Glutamatergic neuron (in vitro differentiated cells): ENCODE measurements at regions not wholly inside any gene's neighbourhood (a gene's known extent, or its start where the extent isn't known, plus 50 kb on each side); places are given as distances from the start of the nearest gene placed in this dataset.

Experiments
- DNase-seq: peaks from one replicate; pipeline ENCODE4 v3.0.0; 2022
- H3K27ac Mint-ChIP-seq: one replicate; pipeline ENCODE4 v1.8.0; 2020; ENCODE audit warnings: mild to moderate bottlenecking, mixed read lengths, inconsistent platforms; ENCODE audit not compliant: unreplicated experiment
- H3K27me3 Mint-ChIP-seq: one replicate; pipeline ENCODE4 v1.8.0; 2020; ENCODE audit warnings: mild to moderate bottlenecking, moderate library complexity, mixed read lengths, inconsistent platforms; ENCODE audit not compliant: unreplicated experiment
- H3K36me3 Mint-ChIP-seq: one replicate; pipeline ENCODE4 v1.8.0; 2020; ENCODE audit warnings: mild to moderate bottlenecking, mixed read lengths, inconsistent platforms; ENCODE audit not compliant: unreplicated experiment
- H3K4me1 Mint-ChIP-seq: one replicate; pipeline ENCODE4 v1.8.0; 2020; ENCODE audit warnings: mild to moderate bottlenecking, low read depth, mixed read lengths, inconsistent platforms; ENCODE audit not compliant: unreplicated experiment
- H3K4me3 Mint-ChIP-seq: one replicate; pipeline ENCODE4 v1.8.0; 2020; ENCODE audit warnings: mild to moderate bottlenecking, mixed read lengths, inconsistent platforms; ENCODE audit not compliant: unreplicated experiment
- H3K9me3 Mint-ChIP-seq: one replicate; pipeline ENCODE4 v1.8.0; 2020; ENCODE audit warnings: mild to moderate bottlenecking, moderate library complexity, mixed read lengths, inconsistent platforms; ENCODE audit not compliant: unreplicated experiment
- CTCF ChIP-seq: fragments of 200-600 bp; sonication (generic); IDR thresholded peaks from one replicate; pipeline ENCODE4 v1.5.0; 2021; ENCODE audit not compliant: partially characterized antibody, unreplicated experiment

DNA sequence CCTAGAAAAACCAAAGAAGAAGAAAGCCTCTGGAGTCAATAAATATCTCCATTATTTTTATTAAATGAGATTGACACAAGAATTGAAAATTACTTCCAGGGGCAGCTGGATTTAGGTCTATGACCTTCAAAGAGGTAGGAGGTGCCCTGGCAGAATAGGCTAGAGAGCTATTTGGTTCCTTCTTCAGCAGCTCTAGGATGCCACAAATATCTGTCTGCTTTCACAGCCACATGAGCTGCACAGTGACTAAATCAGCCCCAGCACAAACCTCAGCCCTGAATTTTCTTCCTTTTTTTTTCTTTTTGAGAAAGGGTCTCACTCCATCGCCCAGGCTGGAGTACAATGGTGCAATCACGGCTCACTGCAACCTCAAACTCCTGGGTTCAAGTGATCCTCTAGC, 223.5 kb downstream of the ABHD5 start:
- Mint-ChIP-seq H3K36me3 (no peaks in the 10 kb centered on the region), H3K4me3 (no peak overlapping the region), H3K27ac (no peak overlapping the region), H3K9me3 (no peaks in the 10 kb centered on the region), H3K27me3 (peaks cover 1% of the 10 kb centered on the region), H3K4me1 (peaks cover under 1% of the 10 kb centered on the region)
- TF ChIP-seq CTCF = no peak
- no peak for DNase-seq

- H3K4me3 Mint-ChIP-seq = no peak overlapping the region
- no peaks in the 10 kb centered on the region for H3K4me1 Mint-ChIP-seq
- no peak overlapping the region for H3K27ac Mint-ChIP-seq
- peaks cover 1% of the 10 kb centered on the region for H3K27me3 Mint-ChIP-seq
- H3K9me3 Mint-ChIP-seq = no peaks in the 10 kb centered on the region
- TF ChIP-seq CTCF = no peak
- no peaks in the 10 kb centered on the region for H3K36me3 Mint-ChIP-seq
- DNase-seq = no peak
Observed at GRCh38 chr3:43915546-43915945, 224.8 kb downstream of the ABHD5 start.

- H3K9me3 Mint-ChIP-seq = no peaks in the 10 kb centered on the region
- H3K36me3 Mint-ChIP-seq = no peaks in the 10 kb centered on the region
- H3K4me3 Mint-ChIP-seq = no peak overlapping the region
- H3K27ac Mint-ChIP-seq = no peak overlapping the region
- no peak for DNase-seq
- no peak for TF ChIP-seq CTCF
- no peaks in the 10 kb centered on the region for H3K4me1 Mint-ChIP-seq
- peaks cover 1% of the 10 kb centered on the region for H3K27me3 Mint-ChIP-seq
Observed at GRCh38 chr3:43917361-43917760, 226.6 kb downstream of the ABHD5 start.

DNA sequence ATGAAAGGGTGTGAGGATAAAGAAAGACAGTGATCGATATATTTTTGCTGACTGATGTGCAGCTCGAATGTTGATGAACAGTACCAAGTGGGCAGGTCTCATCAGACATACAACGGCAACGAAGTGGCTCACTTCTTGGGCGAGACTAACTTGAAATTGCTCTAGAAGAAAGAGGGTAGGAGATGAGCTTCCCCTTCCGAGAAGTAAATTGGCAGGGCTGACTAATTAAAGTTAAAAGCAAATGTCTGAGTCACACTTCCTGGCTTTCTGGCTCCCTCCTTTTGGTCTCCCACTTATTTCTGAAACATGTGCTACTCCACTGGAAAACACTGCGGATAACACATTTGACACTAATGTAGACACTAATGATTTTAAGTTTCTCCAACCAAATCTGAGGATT, 228.3 kb downstream of the ABHD5 start:
- H3K27ac Mint-ChIP-seq = no peak overlapping the region
- no peaks in the 10 kb centered on the region for H3K9me3 Mint-ChIP-seq
- no peak for TF ChIP-seq CTCF
- H3K27me3 Mint-ChIP-seq = peaks cover 1% of the 10 kb centered on the region
- no peak overlapping the region for H3K4me3 Mint-ChIP-seq
- DNase-seq = no peak
- no peaks in the 10 kb centered on the region for H3K36me3 Mint-ChIP-seq
- no peaks in the 10 kb centered on the region for H3K4me1 Mint-ChIP-seq

DNA sequence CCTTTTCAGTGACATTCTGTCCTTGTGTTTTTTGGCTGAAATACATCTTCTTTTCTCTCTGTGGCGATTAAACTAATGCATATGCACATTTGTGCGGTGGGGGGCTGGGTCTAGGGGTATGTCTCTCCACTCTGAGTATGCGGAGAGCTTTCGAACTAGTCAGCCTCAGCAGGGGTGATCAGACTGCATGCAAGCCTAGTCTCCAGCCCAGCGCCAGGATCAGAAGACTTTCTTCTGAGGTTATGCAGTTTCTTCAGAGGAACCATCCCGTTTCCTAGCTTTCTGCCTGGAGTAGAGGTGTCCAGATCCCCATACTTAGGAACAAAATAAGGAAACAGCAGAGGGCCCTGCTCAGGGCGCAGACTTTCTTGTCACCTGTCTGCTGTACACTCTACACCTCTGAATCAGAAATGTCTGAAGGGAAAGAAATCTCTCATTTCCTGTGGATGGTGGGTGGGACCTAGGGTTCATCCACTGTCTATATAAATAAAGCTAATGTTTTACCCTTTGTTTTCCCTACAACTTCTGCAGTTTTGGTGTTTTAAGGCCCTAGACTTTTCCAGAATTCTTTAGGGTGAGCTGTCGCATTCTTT, 230.4 kb downstream of the ABHD5 start:
- Mint-ChIP-seq H3K36me3 (no peaks in the 10 kb centered on the region), H3K27me3 (peaks cover 3% of the 10 kb centered on the region), H3K27ac (no peak overlapping the region), H3K4me3 (no peak overlapping the region), H3K9me3 (no peaks in the 10 kb centered on the region), H3K4me1 (no peaks in the 10 kb centered on the region)
- no peak for DNase-seq
- no peak for TF ChIP-seq CTCF
